NCI-H748 (cell line): ENCODE measurements at regions not wholly inside any gene's neighbourhood (a gene's known extent, or its start where the extent isn't known, plus 50 kb on each side); places are given as distances from the start of the nearest gene placed in this dataset.
"Not testable (repeated sequence)": the region's sequence is repeated elsewhere in the genome, so short reads cannot be mapped to it uniquely, and the experiment has no call there.

Source experiments
- DNase-seq: peaks from one replicate; lab custom pipeline; 2025; ENCODE audit not compliant: unreplicated experiment; lab: John Stamatoyannopoulos, UW

DNA sequence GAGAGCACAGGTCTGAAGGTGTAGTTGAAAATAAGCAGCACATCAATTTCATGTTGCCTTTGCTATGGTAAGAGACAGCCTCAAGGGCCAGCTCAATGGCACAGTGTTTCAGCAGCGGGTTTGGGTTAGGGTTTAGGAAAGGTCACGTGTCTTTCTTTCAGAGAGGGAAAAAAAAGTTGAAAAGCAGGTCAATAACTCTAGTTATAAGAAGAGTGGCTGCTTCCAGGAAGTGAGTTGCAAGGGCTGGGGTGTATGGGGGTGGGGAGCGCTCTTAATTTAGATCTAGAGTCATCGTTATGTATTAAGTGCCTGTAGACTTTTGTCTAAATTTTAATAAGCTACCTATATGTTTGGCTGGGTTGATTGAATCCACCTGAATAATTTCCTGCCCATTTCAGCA, 118.5 kb upstream of the SPAG17 start:
- DNase-seq = no peak

DNA sequence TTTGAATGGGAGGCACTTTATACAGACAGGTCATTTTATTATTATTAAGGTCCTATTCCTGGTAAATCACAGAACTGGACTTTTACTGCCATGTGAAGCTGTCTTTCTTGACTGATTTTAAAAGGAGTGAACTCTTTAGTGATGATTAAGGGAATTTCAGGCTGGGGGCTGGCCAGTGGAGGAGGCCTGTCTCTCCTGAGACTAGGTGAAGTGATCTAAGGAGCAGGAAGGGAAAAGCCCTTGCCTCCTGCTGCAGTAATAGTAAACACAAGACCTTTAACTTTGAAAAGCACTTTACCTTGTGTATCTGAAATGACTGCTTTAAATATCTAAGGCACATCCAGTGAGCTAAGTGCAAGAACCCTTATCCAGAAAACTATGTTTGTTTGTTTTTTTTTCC, 118.0 kb upstream of the SPAG17 start:
- no peak for DNase-seq

DNA sequence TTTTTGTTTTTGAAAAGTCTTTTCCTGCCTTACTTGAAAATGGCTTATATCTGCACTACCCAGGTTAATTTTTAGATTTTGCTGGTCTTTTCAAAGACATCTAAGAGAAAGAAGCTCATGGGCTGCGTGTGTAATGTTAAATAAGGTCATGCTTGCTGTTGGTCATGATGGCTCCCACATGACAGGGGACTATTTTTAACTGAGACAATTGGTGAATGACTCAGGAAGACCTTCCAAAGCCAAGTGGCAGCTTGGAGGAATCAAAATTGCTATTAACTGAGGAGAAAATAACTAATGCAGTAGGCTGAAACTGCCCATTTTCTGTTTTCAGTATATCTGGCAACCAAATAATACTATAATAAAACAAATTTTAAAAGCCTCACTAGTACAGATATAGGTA, 117.1 kb upstream of the SPAG17 start:
- DNase-seq = no peak

DNA sequence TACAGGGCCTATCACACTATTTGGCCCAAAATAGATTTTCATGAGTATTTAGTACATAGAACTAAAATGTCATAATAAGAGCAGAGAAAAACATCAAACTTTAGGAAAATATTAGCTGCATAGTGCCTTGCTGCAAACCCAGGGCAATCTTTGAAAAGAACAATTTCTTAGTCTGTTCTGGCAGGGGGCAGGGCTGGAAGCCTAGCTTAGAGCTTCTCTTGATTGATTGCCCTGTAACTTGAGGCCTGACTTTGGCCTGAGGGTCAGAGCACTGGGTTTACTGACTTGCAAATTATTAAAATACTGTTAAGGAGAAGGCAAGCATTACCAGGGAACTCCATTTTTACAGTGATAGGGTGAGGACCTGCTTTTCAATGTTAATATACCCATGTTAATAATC, 115.8 kb upstream of the SPAG17 start:
- no peak for DNase-seq

DNA sequence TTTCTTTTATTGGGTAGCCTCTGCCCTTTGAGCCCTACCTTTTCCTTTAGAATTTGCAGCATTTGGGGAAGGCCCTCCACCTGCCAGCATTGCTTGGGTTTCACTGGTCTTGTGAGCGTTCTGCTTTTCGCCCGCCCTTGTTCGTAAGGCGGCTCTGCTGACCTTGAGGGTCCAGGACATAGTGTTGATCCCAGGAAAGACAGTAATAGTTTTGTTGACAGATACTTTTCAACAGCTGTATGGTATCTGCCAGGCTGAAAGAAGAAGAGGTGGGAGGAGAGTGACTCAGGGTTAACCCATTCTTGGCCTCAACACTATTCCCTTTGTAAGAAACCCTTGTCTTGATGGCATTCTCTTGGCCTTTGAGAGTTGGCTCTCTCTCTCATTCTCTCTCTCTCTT, 113.4 kb upstream of the SPAG17 start:
- no peak for DNase-seq

DNA sequence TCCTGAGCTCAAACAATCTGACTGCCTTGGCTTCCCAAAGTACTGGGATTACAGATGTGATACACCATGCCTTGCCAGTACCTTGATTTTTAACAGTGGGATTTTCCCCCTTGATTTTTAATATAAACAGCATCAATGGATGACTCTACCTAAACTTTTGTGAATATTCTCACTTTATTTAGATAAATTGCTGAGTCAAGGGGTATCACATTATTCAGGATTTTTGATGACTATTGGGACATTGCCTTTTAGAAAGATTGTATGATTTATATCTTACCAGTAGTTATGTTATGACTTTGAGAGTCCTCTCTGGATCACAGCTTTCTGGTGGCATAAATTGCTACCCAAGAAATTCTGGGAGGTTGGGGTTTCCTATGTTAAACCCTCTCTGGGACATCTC, 112.5 kb upstream of the SPAG17 start:
- no peak for DNase-seq

DNA sequence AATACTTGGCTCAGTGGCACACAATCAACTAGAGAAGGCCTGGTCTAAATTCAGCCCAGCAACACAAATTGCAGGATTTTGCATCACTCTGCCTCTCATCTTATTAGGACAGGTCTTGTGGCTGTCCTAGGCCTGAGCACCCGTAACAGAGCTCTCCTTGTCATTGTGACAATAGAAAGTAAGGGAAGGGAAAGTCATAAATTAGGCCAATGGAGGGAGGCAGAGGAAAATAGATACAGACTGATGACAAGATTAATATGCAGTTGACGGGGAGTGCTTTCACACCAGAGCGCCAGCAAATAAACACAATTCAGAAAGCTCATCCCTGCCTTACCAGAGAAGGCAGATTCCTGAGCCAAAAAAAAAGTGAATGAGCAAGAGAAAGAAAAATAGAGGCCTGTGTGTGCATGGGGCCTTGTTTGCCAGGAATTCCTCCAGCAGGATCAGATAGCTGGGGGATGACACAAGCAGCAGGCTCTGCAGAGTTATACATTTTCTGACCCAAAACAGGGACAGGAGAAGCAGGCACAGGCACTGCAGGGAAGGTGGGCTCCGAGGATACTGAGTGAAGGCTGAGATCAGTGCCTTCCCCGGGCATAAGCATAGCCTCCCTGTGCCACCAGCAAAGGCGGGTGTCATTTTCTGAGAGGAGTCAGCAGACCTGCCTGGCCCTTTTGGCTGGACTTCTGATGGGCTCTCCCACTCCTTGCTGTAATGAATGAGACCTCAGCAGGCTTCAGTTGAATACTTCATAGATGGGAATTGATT, 110.0 kb upstream of the SPAG17 start:
- no peak for DNase-seq

DNA sequence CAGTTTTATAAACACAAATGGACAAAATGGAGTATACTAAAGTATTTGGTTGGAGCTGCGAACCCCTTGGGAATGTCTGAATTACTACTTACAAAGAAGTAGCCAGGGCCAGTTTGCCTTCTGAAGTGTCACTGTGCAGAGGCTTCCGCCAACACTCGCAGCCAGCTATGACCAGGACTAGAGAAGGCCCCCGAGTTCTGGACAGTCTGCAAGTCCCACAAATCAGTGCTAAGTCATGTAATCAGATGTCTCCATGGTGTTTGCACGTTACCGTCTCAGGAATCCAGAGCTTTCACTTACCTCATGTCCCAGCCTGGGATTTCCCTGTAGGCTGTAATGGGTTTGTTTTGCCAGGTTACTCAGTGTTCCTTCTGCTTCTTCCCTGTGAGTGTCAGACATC, 106.6 kb upstream of the SPAG17 start:
- no peak for DNase-seq

DNA sequence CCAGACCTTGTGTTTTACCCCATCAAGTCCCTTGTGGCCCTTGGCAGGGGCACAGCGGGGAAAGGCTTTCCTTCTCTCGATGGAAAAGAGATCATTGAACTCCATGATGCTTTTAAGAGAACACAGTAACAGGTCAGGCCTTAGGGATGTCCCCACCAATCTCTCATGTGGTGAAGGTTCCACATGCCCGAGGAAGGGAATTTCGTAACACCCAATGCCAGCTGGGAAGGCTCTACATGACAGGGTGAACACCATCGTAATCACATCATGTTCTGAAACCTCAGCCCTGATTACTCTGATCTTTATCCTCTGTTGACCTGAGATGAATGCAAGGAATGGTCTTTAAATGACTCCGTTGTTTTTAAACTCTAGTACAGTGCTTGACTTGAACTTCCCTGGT, 105.5 kb upstream of the SPAG17 start:
- no peak for DNase-seq

DNA sequence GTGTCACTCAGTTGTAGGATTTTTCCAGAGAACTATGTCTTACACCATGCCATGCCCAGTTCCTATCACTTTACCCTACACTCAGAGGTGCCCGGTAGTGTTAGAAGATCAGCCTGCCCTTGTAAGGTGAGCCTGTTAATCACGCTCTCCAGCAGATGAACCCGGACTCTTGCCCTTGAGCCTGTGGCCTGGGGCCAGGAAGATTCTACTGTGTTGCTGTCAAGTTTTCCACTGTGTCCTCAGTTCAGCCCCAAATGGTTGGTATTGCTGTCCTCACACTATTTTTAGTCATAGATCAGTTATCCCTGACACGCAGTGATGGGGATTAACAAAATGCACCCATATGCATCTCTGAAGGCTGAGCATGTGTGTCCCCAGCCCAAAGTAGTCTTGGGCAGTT, 105.0 kb upstream of the SPAG17 start:
- no peak for DNase-seq

DNA sequence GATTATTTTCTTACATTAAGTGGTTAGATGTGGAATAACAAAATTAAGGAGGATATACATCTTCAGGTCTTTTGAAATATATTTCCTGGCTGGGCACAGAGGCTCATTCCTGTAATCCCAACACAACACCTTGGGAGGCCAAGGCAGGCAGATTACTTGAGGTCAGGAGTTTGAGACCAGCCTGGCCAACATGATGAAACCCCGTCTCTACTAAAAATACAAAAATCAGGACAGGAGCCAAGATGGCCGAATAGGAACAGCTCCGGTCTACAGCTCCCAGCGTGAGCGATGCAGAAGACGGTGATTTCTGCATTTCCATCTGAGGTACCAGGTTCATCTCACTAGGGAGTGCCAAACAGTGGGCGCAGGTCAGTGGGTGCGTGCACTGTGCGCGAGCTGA, 95.6 kb upstream of the SPAG17 start:
- not testable (repeated sequence) for DNase-seq

DNA sequence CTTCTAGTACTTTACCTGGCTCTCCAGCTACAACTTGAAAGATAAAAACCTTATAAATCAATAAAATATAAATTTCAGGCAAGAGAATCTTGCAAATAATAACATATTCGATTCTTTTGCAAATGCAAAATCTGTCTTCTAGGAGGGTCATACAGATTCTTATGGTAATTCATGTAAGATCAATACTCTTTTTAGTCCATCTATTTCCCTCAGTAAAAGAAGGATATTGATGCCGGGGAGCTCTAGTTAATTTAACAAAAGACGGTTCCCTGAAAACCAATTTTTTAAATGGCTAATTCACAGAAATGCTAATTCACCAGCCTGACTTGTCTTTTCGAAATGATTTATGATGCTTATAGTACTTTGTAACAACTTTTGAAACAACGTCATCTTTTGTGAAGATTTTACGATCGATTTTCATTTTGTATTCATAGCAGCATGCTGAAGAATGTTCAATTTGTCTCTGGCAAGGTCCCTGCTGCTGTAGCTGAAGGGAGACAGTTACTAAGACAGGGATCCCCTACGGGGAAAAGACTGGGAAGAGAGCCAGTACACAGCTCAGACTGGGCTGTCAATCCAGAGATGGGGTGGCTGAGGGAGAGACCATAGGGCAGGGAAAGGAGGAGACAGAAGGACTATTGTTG, 90.6 kb upstream of the SPAG17 start:
- DNase-seq = no peak

DNA sequence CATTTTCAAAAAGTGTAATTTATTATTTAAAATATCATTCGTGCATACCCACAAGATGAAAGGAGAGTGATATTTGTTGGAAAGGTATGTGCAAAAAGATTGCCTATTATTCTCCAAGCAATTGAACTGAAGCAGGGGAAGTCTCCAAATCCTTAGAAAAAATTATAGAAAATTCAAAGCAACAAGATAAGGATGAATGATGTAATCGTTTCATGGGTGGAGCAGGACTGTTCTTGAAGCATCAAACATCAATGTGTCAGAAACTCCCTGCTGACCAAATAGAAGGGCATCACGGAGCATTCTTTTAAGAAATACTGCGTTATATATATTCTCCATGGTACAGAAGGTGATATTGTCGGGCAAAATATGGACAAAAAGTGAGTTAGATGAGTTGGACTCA, 87.9 kb upstream of the SPAG17 start:
- no peak for DNase-seq

DNA sequence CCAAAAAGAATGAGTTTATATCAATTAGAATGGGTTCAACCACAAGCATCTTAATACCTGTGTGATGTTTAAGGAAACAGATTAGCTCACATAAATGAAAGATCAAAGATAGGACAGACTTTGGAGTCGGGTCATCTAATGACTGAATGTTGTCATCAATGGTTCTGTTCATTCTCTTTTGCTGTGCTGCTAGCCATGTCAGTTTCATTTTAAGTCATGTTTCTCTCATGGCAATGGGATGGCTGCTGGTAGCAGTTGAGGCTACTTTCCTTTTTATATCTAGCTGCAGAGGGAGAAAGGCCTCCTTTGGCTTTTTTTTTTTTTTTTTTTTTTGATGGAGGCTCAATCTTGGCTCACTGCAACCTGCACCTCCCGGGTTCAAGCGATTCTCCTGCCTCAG, 86.9 kb upstream of the SPAG17 start:
- DNase-seq = no peak

DNA sequence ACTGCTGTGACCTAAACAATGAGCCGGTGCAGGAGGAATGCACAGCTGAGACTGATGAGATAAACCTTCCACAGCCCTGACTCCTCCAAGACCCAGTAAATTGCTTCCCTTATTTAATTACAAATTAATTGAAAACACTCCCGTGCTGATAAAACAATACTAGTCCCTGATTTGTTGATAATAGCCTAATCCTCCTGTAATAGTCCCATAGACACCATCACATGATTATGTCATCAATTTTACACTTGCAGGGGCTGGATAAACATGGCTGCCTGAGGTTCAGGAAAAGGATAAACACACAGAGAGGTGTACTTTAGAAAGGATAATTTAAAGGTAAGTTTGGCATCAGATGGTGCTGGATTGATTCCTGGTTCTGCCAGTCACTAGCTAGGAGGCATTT, 84.6 kb upstream of the SPAG17 start:
- no peak for DNase-seq

DNA sequence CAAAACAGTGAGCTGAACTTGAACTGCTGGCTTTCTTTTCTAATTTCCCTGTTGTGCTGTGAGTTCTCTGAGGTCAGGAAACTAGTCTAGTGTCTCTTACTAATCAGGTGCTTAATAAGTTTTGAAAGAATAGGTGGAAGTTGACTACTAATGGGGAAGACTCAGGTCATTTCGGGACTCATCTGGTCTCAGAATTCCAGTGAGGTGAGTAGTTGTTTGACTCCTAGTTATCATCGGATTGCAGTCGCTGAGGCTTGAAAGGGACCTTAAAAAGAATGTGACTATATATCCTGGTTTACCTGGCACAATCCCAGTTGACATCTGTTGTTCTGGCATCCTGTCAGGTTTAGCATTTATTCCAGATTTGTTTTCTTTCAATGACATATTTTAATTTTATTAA, 81.4 kb upstream of the SPAG17 start:
- DNase-seq = no peak

DNA sequence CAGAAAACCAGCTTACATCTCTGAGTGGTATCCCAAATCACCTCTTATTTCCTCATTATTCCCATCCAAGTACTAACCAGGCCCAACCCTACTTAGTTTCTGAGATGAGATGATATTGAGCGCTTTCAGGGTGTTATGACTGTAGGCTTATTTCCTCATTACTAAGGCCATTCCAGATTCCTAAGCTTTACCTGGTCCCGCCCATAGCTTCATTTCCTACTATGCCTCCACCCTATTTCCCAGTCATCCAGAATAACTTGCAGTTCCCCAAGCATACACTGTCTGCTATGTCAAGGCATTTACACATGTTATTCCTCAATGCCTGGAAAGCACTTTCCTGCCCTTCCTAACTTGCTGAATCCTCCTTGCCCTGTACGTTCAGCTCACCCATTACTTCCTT, 79.3 kb upstream of the SPAG17 start:
- DNase-seq = no peak

DNA sequence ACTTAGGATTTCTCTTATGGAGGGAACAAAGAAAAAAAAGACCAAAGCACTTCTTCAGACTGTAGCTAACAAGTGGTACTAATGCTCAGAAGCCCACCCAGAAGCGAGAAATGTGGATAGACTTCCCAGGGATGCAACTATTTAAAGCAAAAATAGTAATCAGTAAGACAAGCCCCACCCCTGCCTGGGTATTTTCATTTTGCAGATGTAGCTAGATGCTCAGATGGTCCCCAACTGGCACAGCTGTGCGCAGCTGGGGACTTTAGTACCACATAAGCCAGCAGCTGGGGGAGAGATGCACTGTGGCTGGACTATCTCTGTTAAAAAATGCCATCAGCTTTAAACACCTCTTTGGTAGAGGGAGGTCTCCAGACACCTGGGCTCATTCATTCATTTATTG, 77.8 kb upstream of the SPAG17 start:
- DNase-seq = no peak

DNA sequence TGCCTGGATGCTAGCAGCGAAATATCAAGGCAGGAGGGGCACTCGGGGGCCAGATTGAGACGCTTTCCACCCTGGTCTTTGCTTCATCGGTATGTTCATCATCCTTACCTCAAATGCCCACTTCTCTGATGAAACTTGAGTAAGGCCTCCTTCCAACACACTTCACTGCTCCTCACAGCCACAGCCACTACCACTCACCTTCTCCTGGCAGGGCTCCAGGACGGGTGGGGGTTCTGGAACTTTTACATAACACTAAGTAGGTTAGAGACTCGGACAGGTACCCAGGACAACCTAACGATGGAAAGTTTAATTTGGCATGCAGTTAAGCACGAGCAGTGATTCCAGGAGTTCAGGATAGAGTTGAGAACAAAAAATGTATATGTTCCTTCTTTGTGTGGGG, 73.9 kb upstream of the SPAG17 start:
- DNase-seq = no peak

DNA sequence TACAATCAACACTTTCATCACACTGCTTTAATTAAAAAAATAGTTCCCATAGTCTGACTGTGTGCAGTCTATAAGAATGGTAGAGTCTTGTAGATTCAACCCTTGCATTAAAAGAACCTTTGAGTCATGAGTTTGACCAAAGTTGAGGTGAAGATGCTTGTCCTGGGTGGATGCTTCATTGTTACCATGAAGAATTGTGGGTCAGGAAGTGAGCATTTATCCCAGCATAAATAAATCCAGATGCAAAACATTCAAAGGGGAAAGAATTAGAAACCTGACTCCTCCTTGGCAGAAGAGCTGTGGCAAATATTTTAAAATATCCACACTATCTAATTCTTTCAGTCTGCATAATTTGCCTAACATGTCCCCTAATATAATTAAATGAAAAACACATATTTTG, 72.9 kb upstream of the SPAG17 start:
- DNase-seq = no peak

DNA sequence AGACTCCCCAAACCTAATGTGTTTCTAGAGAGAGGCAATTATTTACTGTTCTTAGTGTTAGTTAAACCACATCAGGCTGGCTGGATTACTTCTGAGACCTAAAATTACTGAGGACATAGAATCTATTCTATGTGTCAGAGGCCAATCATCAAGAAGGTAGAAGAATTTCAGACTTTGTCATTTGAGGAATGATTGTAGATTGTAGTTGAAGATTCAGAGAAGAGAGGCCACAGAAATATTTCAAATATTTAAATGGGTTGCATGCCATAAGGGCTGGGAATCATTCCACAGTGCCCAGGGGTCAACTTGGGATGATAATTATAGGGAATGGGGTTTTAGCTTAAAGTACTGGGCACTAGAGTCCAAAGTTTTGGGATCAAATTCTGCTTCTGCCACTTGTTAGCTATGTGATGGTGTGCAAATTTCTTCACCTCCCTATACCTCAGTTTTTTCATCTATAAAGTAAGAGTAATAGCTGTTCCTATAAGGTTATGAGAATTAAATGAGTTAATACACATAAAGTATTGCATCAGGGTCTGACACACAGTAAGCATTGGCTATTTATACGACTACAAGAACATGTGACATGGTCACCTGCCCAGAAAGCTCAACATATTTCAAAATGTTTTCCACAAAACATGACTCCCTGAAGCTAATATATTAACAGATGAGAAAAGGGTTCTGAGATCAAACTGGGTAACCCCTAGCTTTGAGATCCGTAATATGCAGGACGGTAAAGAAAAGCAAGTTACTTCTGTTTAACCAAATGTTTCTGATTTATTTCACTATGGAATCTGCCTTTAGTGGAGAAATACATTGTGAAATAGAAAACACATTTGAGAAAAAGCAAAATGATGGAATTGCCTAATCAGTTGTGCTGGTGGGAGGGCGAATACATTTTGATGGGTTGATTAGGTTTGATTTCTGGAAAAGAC, 69.7 kb upstream of the SPAG17 start:
- no peak for DNase-seq

DNA sequence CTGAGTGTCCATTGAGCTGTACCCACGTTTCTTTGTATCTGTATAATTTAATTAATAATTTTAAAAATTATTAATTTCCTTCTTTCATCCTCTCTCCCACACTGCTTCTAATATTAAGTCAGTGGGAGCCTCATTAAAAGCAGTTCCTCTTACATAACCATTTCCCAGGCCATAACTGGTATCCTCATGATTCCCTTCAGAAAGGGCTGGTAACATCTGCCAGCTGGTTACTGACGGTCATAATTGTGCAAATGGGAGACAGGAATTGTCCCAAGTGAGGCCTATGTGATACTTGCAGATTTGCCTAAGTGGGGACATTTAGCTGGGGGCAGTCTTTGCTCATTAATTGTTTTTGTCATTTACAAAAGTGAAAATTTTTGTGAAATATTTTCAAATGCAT, 69.0 kb upstream of the SPAG17 start:
- DNase-seq = no peak
